HFFc6 (cell line): ENCODE measurements at regions not wholly inside any gene's neighbourhood (a gene's known extent, or its start where the extent isn't known, plus 50 kb on each side); places are given as distances from the start of the nearest gene placed in this dataset.

Experiments used
- DNase-seq: peaks from one replicate; pipeline ENCODE4 v3.0.0-alpha.2; 2018
- H3K27ac Mint-ChIP-seq: 2 replicates; pipeline ENCODE4 v1.8.0; 2020; ENCODE audit warnings: mild to moderate bottlenecking, mixed read lengths
- H3K27me3 Mint-ChIP-seq: 2 replicates; pipeline ENCODE4 v1.8.0; 2021; ENCODE audit warnings: mild to moderate bottlenecking, moderate library complexity, mixed read lengths; ENCODE audit not compliant: insufficient read depth
- H3K36me3 Mint-ChIP-seq: 2 replicates; pipeline ENCODE4 v1.8.0; 2021; ENCODE audit warnings: low read depth, mixed read lengths
- H3K4me1 Mint-ChIP-seq: 2 replicates; pipeline ENCODE4 v1.8.0; 2020; ENCODE audit warnings: low read depth, mixed read lengths
- H3K4me3 Mint-ChIP-seq: 2 replicates; pipeline ENCODE4 v1.8.0; 2020; ENCODE audit warnings: mild to moderate bottlenecking, moderate library complexity, mixed read lengths
- H3K9me3 Mint-ChIP-seq: 2 replicates; pipeline ENCODE4 v1.8.0; 2020; ENCODE audit warnings: mild to moderate bottlenecking, mixed read lengths
- TF ChIP-seq, protein P1 (sequence below): fragments of 200-600 bp; sonication (generic); IDR thresholded peaks from 2 replicates; pipeline ENCODE4 v1.5.0; 2021; ENCODE audit warnings: antibody characterized with exemption, mild to moderate bottlenecking

DNA sequence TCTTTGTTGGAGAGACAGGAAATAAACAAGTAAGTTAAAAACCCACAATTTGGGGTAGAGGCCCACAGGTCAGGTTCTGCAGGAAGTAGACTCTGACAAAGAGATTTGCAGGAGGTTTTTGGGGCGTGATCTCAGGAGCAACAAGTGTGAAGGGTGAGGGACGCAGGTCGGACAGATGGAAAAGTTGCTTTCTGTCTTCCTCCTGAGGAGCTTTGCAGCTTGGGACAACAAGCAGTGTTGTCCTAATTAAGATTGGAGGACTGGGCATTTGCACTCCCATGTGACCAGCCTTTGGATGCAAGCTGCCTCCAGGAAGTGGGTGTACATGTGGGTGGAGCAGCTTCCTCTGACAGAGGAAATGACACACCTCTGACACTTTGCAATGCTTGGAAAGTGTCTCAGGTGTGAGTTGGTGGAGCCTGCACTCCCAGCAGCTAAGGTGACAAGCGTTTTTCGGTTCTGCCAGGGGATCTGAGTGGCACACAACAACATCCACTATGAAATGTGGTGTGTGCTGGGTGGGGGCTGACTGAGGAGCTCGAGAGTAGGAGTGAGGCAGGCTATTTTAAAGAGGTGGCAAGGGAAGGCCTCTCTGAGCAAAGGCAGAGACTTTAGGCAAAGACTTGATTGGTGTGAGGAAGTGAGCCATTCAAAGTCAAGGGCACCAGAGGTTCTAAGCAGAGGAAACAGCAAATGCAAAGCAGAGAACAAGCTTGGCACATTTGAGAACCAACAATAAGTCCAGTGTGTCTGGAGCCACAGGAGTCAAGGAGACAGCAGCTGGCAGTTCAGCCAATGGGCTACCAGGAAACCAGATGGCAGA, 339.8 kb upstream of the GATB start:
- no peak overlapping the region for H3K4me3 Mint-ChIP-seq
- H3K36me3 Mint-ChIP-seq, result no peaks in the 10 kb centered on the region
- H3K27ac Mint-ChIP-seq, result peak overlapping the region; percentile 52
- DNase-seq, result no peak
- TF ChIP-seq, protein P1, sequence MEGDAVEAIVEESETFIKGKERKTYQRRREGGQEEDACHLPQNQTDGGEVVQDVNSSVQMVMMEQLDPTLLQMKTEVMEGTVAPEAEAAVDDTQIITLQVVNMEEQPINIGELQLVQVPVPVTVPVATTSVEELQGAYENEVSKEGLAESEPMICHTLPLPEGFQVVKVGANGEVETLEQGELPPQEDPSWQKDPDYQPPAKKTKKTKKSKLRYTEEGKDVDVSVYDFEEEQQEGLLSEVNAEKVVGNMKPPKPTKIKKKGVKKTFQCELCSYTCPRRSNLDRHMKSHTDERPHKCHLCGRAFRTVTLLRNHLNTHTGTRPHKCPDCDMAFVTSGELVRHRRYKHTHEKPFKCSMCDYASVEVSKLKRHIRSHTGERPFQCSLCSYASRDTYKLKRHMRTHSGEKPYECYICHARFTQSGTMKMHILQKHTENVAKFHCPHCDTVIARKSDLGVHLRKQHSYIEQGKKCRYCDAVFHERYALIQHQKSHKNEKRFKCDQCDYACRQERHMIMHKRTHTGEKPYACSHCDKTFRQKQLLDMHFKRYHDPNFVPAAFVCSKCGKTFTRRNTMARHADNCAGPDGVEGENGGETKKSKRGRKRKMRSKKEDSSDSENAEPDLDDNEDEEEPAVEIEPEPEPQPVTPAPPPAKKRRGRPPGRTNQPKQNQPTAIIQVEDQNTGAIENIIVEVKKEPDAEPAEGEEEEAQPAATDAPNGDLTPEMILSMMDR, result no peak
- H3K9me3 Mint-ChIP-seq, result no peaks in the 10 kb centered on the region
- no peaks in the 10 kb centered on the region; the same call in none of the 2 replicates for H3K27me3 Mint-ChIP-seq
- peaks cover 57% of the 10 kb centered on the region for H3K4me1 Mint-ChIP-seq

DNA sequence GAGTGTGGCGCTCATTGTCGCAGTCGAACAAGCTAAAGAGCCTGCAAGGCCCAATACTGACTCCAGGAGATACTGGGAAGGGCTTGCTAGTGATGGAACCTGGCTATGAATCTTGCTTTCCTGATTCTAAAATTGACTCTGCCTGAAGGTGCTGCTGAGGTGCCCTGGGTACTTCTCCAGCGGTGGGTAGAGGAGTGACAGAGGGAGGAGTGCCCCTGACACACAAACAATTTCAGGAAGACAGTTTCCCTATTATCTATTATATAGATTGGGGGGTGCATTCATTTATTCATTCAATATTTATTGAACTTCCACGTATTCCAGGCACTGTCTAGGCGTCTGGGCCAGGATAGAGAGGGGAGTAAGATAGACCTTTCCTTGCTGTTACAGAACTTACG, 339.2 kb upstream of the GATB start:
- TF ChIP-seq, protein P1, result no peak
- no peak overlapping the region for H3K4me3 Mint-ChIP-seq
- H3K27ac Mint-ChIP-seq, result peak overlapping the region; percentile 52; the same call in 1 of the 2 replicates
- no peak for DNase-seq
- no peaks in the 10 kb centered on the region for H3K9me3 Mint-ChIP-seq
- peaks cover 57% of the 10 kb centered on the region for H3K4me1 Mint-ChIP-seq
- H3K27me3 Mint-ChIP-seq, result no peaks in the 10 kb centered on the region; the same call in none of the 2 replicates
- no peaks in the 10 kb centered on the region for H3K36me3 Mint-ChIP-seq

DNA sequence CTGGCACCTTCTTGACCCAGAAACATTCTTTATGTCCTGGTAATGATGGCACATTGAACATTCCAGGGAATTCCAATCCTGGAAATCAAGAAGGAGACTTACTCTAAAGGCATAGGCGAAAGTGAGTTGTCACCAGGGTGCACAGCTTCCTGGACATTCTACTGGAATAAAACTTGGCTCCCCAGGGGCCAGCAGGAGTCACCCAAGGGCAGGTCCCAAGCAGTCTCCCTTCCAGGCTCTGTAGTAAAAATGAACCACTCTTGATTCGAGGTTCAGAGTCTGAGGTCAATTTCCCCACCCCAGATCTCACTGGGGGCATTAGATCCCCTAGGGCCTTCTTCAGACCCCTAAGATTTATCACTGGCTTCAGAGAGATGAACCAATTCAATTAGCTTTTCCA, 338.7 kb upstream of the GATB start:
- no peak for DNase-seq
- no peak overlapping the region for H3K4me3 Mint-ChIP-seq
- peaks cover 57% of the 10 kb centered on the region for H3K4me1 Mint-ChIP-seq
- H3K9me3 Mint-ChIP-seq, result no peaks in the 10 kb centered on the region
- no peak overlapping the region for H3K27ac Mint-ChIP-seq
- TF ChIP-seq, protein P1, result 0 out of 2 replicates have a peak, but pooled peaks have one; percentile 42
- no peaks in the 10 kb centered on the region; the same call in none of the 2 replicates for H3K27me3 Mint-ChIP-seq
- H3K36me3 Mint-ChIP-seq, result no peaks in the 10 kb centered on the region

DNA sequence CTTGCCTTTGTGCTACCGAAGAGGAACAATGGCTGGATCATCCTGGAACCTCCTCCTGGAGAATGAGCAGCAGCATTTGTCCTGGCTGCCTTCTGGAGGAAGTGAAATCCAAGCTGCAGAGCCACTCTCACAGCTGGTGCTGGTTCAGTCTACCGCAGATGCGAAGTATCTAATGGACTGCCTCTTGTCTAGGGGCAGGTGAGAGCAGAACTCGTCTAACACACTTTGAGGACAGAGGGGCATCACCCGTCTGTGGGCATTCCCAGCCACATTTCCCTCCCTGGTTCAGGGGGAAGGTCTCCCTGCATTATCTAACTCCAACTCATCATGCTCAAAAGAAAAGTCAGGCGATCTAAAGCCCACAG, 338.2 kb upstream of the GATB start:
- Mint-ChIP-seq H3K36me3 (no peaks in the 10 kb centered on the region), H3K4me1 (peaks cover 61% of the 10 kb centered on the region), H3K27me3 (no peaks in the 10 kb centered on the region; the same call in none of the 2 replicates), H3K4me3 (no peak overlapping the region), H3K27ac (no peak overlapping the region), H3K9me3 (no peaks in the 10 kb centered on the region)
- DNase-seq, result no peak
- TF ChIP-seq, protein P1, result no peak

DNA sequence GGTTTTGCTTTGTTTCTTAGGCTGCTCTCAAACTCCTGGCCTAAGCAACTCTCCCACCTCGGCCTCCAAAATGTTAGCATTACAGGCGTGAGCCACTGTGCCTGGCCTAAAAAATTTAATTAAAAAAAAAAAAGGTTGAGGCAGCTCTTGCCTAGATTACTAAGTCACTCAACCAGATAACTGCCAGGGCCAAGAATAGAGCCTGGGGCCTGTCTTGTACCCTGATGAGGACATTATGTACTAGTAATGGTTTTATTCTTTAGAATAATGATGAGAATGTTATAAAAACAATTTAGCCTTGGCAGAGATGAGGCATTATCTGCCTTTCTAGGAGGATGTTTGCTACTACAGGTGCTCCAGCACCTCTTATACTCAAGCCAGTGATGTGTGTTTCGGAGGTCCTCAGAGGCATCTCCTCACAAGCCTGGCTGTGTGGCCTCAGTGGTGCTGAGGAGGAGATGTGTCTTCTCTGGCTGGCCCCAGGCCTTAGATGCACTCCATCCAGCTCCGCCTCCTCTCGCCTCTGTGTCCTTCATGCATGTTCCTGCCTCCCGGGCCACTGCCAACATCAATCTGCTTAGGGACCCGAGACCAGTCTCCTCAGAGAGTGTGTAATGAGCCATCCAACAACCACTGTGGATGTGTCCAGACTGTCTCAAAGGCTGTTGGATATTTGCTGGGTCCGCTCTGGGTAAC, 337.7 kb upstream of the GATB start:
- H3K9me3 Mint-ChIP-seq, result no peaks in the 10 kb centered on the region
- no peak overlapping the region for H3K27ac Mint-ChIP-seq
- TF ChIP-seq, protein P1, result no peak
- no peak for DNase-seq
- peaks cover 61% of the 10 kb centered on the region for H3K4me1 Mint-ChIP-seq
- no peaks in the 10 kb centered on the region; the same call in none of the 2 replicates for H3K27me3 Mint-ChIP-seq
- no peaks in the 10 kb centered on the region for H3K36me3 Mint-ChIP-seq
- no peak overlapping the region for H3K4me3 Mint-ChIP-seq
